ENCODE measurements at regions not wholly inside any gene's neighbourhood (a gene's known extent, or its start where the extent isn't known, plus 50 kb on each side); places are given as distances from the start of the nearest gene placed in this dataset.
A peak's percentile ranks its signal among the peaks of the same experiment; 100 is the strongest.

GRCh38 chr5:92640340-92640739, 940.7 kb downstream of the NR2F1-AS1 start:
- no TSS peak for BruUV-seq (replicated peaks)
- H3K4me1 ChIP-seq (ENCODE audit: control insufficient read depth, insufficient read depth, low read length): peaks cover 34% of the 10 kb centered on the region
- peak; percentile 85 for TF ChIP-seq TCF7L2 (IDR thresholded peaks at IDR 0.05; ENCODE audit: low read depth, low read length)
- no peak for TF ChIP-seq POLR2AphosphoS5 (IDR thresholded peaks at IDR 0.05; ENCODE audit: low read depth, low read length)
- H3K27me3 ChIP-seq (ENCODE audit: control insufficient read depth, insufficient read depth, low read length): no peaks in the 10 kb centered on the region
- H3K4me3 ChIP-seq (ENCODE audit: low read depth in 2 of 2, low read length in 2 of 2): no peak overlapping the region
- POLR2A ChIA-PET: no interaction called here
- DNase-seq (ENCODE audit: low read depth, low spot score) (no peak), ATAC-seq (peak; percentile 23; the same call in 1 of the 2 replicates)
- in situ Hi-C loops (cut with HindIII; ENCODE audit: low pct_unique_long_range_greater_than_20kb, low sequenced_read_pairs): no loop called here
- H3K9me3 ChIP-seq (ENCODE audit: control insufficient read depth, insufficient read depth, low read depth, low read length): peaks cover 8% of the 10 kb centered on the region; the same call in 1 of the 2 replicates
- CTCF ChIA-PET: interaction anchor here (0.6 kb wide), 1 partner anchor 36 kb away, joined by 3 read pairs; no protein-coding TSS in a partner anchor
- H3K27ac ChIP-seq (ENCODE audit: low read length): peak overlapping the region; percentile 100
- no peaks in the 10 kb centered on the region for H3K36me3 ChIP-seq (ENCODE audit: control insufficient read depth, insufficient read depth, low read length)
- intact Hi-C loops (cut with micrococcal nuclease; ENCODE audit: unreplicated experiment): no loop called here

- Histone ChIP-seq H3K36me3 (ENCODE audit: control insufficient read depth, insufficient read depth, low read length) (no peaks in the 10 kb centered on the region), H3K9me3 (ENCODE audit: control insufficient read depth, insufficient read depth, low read depth, low read length) (peaks cover 17% of the 10 kb centered on the region; the same call in 1 of the 2 replicates), H3K27ac (ENCODE audit: low read length) (peak overlapping the region; percentile 100), H3K4me3 (ENCODE audit: low read depth in 2 of 2, low read length in 2 of 2) (no peak overlapping the region), H3K4me1 (ENCODE audit: control insufficient read depth, insufficient read depth, low read length) (peaks cover 34% of the 10 kb centered on the region), H3K27me3 (ENCODE audit: control insufficient read depth, insufficient read depth, low read length) (no peaks in the 10 kb centered on the region)
- intact Hi-C loops (cut with micrococcal nuclease; ENCODE audit: unreplicated experiment): loop anchor here (5.0 kb wide), 1 partner anchor 76 kb away; no protein-coding TSS in a partner anchor
- DNase-seq (ENCODE audit: low read depth, low spot score) (no peak), ATAC-seq (no peak)
- ChIA-PET CTCF (no interaction called here), POLR2A (no interaction called here)
- TF ChIP-seq TCF7L2 (IDR thresholded peaks at IDR 0.05; ENCODE audit: low read depth, low read length) (no peak), SIN3A (IDR thresholded peaks at IDR 0.05; ENCODE audit: borderline replicate concordance, insufficient read depth, low read depth, low read length) (no peak), POLR2AphosphoS5 (IDR thresholded peaks at IDR 0.05; ENCODE audit: low read depth, low read length) (no peak), CTCF (IDR thresholded peaks at IDR 0.05) (no peak)
- no TSS peak for BruUV-seq (replicated peaks)
- in situ Hi-C loops (cut with HindIII; ENCODE audit: low pct_unique_long_range_greater_than_20kb, low sequenced_read_pairs): no loop called here
Observed at GRCh38 chr5:92637960-92638359, 943.1 kb downstream of the NR2F1-AS1 start.

- Histone ChIP-seq H3K4me1 (ENCODE audit: control insufficient read depth, insufficient read depth, low read length) (peaks cover 30% of the 10 kb centered on the region), H3K4me3 (ENCODE audit: low read depth in 2 of 2, low read length in 2 of 2) (no peak overlapping the region), H3K9me3 (ENCODE audit: control insufficient read depth, insufficient read depth, low read depth, low read length) (peaks cover 18% of the 10 kb centered on the region; the same call in 1 of the 2 replicates), H3K27me3 (ENCODE audit: control insufficient read depth, insufficient read depth, low read length) (no peaks in the 10 kb centered on the region), H3K27ac (ENCODE audit: low read length) (peak overlapping the region; percentile 100; the same call in 1 of the 2 replicates), H3K36me3 (ENCODE audit: control insufficient read depth, insufficient read depth, low read length) (no peaks in the 10 kb centered on the region)
- intact Hi-C loops (cut with micrococcal nuclease; ENCODE audit: unreplicated experiment): loop anchor here (5.0 kb wide), 1 partner anchor 75 kb away; no protein-coding TSS in a partner anchor
- no TSS peak for BruUV-seq (replicated peaks)
- POLR2A ChIA-PET: no interaction called here
- CTCF ChIA-PET: no interaction called here
- in situ Hi-C loops (cut with HindIII; ENCODE audit: low pct_unique_long_range_greater_than_20kb, low sequenced_read_pairs): no loop called here
- TF ChIP-seq REST (IDR thresholded peaks at IDR 0.05; ENCODE audit: insufficient read depth in 1 of 2, low read depth in 2 of 2, low read length in 1 of 2) (no peak), TCF7L2 (IDR thresholded peaks at IDR 0.05; ENCODE audit: low read depth, low read length) (no peak), SIN3A (IDR thresholded peaks at IDR 0.05; ENCODE audit: borderline replicate concordance, insufficient read depth, low read depth, low read length) (no peak), CTCF (IDR thresholded peaks at IDR 0.05) (no peak), POLR2AphosphoS5 (IDR thresholded peaks at IDR 0.05; ENCODE audit: low read depth, low read length) (no peak)
- no peak for DNase-seq (ENCODE audit: low read depth, low spot score)
- no peak for ATAC-seq
Observed at GRCh38 chr5:92637247-92637646, 943.8 kb downstream of the NR2F1-AS1 start.
